ENCODE measurements at regions not wholly inside any gene's neighbourhood (a gene's known extent, or its start where the extent isn't known, plus 50 kb on each side); places are given as distances from the start of the nearest gene placed in this dataset.

GRCh38 chr12:92585115-92585727 lies 117.6 kb upstream of the PLEKHG7 start:
- H3K27me3 ChIP-seq (ENCODE audit: control insufficient read depth in 1 of 2, insufficient read depth in 2 of 2, low read length in 2 of 2) = no peaks in the 10 kb centered on the region
- H3K4me1 ChIP-seq (ENCODE audit: control insufficient read depth in 1 of 2, insufficient read depth in 2 of 2, low read length in 2 of 2) = peaks cover 0 to 3% of the 10 kb centered on the region in 2 donors
- no peak overlapping the region for H3K9ac ChIP-seq (ENCODE audit: low read depth in 1 of 2, low read length in 2 of 2)
- no peaks in the 10 kb centered on the region for H3K9me3 ChIP-seq (ENCODE audit: control insufficient read depth in 1 of 2, low read length in 2 of 2)
- H3K4me3 ChIP-seq (ENCODE audit: low read depth in 1 of 2, low read length in 2 of 2) = no peak overlapping the region
- no peak overlapping the region for H3K27ac ChIP-seq (ENCODE audit: low read depth, low read length)
- H3K36me3 ChIP-seq (ENCODE audit: control insufficient read depth in 1 of 2, insufficient read depth in 2 of 2, low read length in 2 of 2) = no peaks in the 10 kb centered on the region

GRCh38 chr12:92583910-92584309 lies 118.9 kb upstream of the PLEKHG7 start:
- Histone ChIP-seq H3K9ac (ENCODE audit: low read depth in 1 of 2, low read length in 2 of 2) (no peak overlapping the region), H3K27me3 (ENCODE audit: control insufficient read depth in 1 of 2, insufficient read depth in 2 of 2, low read length in 2 of 2) (no peaks in the 10 kb centered on the region), H3K9me3 (ENCODE audit: control insufficient read depth in 1 of 2, low read length in 2 of 2) (no peaks in the 10 kb centered on the region), H3K27ac (ENCODE audit: low read depth, low read length) (no peak overlapping the region), H3K36me3 (ENCODE audit: control insufficient read depth in 1 of 2, insufficient read depth in 2 of 2, low read length in 2 of 2) (no peaks in the 10 kb centered on the region), H3K4me1 (ENCODE audit: control insufficient read depth in 1 of 2, insufficient read depth in 2 of 2, low read length in 2 of 2) (peaks cover 0 to 3% of the 10 kb centered on the region in 2 donors), H3K4me3 (ENCODE audit: low read depth in 1 of 2, low read length in 2 of 2) (no peak overlapping the region)

GRCh38 chr12:92582893-92583292 lies 119.9 kb upstream of the PLEKHG7 start:
- Histone ChIP-seq H3K4me3 (ENCODE audit: low read depth in 1 of 2, low read length in 2 of 2) (no peak overlapping the region), H3K27ac (ENCODE audit: low read depth, low read length) (no peak overlapping the region), H3K9me3 (ENCODE audit: control insufficient read depth in 1 of 2, low read length in 2 of 2) (no peaks in the 10 kb centered on the region)

GRCh38 chr12:92582475-92582874 lies 120.3 kb upstream of the PLEKHG7 start:
- Histone ChIP-seq H3K4me1 (ENCODE audit: control insufficient read depth in 1 of 2, insufficient read depth in 2 of 2, low read length in 2 of 2) (peaks cover 0 to 3% of the 10 kb centered on the region in 2 donors), H3K9me3 (ENCODE audit: control insufficient read depth in 1 of 2, low read length in 2 of 2) (no peaks in the 10 kb centered on the region), H3K9ac (ENCODE audit: low read depth in 1 of 2, low read length in 2 of 2) (no peak overlapping the region), H3K4me3 (ENCODE audit: low read depth in 1 of 2, low read length in 2 of 2) (no peak overlapping the region), H3K27ac (ENCODE audit: low read depth, low read length) (no peak overlapping the region), H3K27me3 (ENCODE audit: control insufficient read depth in 1 of 2, insufficient read depth in 2 of 2, low read length in 2 of 2) (no peaks in the 10 kb centered on the region), H3K36me3 (ENCODE audit: control insufficient read depth in 1 of 2, insufficient read depth in 2 of 2, low read length in 2 of 2) (no peaks in the 10 kb centered on the region)

More at GRCh38 chr12:92582893-92583292, 119.9 kb upstream of the PLEKHG7 start:
- Histone ChIP-seq H3K9ac (ENCODE audit: low read depth in 1 of 2, low read length in 2 of 2) (no peak overlapping the region), H3K27me3 (ENCODE audit: control insufficient read depth in 1 of 2, insufficient read depth in 2 of 2, low read length in 2 of 2) (no peaks in the 10 kb centered on the region), H3K36me3 (ENCODE audit: control insufficient read depth in 1 of 2, insufficient read depth in 2 of 2, low read length in 2 of 2) (no peaks in the 10 kb centered on the region), H3K4me1 (ENCODE audit: control insufficient read depth in 1 of 2, insufficient read depth in 2 of 2, low read length in 2 of 2) (peaks cover 0 to 3% of the 10 kb centered on the region in 2 donors)

GRCh38 chr12:92581604-92582003 lies 121.2 kb upstream of the PLEKHG7 start:
- no peaks in the 10 kb centered on the region for H3K27me3 ChIP-seq (ENCODE audit: control insufficient read depth in 1 of 2, insufficient read depth in 2 of 2, low read length in 2 of 2)
- H3K4me1 ChIP-seq (ENCODE audit: control insufficient read depth in 1 of 2, insufficient read depth in 2 of 2, low read length in 2 of 2) = peaks cover 0 to 3% of the 10 kb centered on the region in 2 donors
- H3K9ac ChIP-seq (ENCODE audit: low read depth in 1 of 2, low read length in 2 of 2) = no peak overlapping the region
- no peaks in the 10 kb centered on the region for H3K36me3 ChIP-seq (ENCODE audit: control insufficient read depth in 1 of 2, insufficient read depth in 2 of 2, low read length in 2 of 2)
- no peaks in the 10 kb centered on the region for H3K9me3 ChIP-seq (ENCODE audit: control insufficient read depth in 1 of 2, low read length in 2 of 2)
- no peak overlapping the region for H3K4me3 ChIP-seq (ENCODE audit: low read depth in 1 of 2, low read length in 2 of 2)
- no peak overlapping the region for H3K27ac ChIP-seq (ENCODE audit: low read depth, low read length)

GRCh38 chr12:92574911-92575570 lies 127.7 kb upstream of the PLEKHG7 start:
- H3K27me3 ChIP-seq (ENCODE audit: control insufficient read depth in 1 of 2, insufficient read depth in 2 of 2, low read length in 2 of 2) = no peaks in the 10 kb centered on the region
- H3K36me3 ChIP-seq (ENCODE audit: control insufficient read depth in 1 of 2, insufficient read depth in 2 of 2, low read length in 2 of 2) = no peaks in the 10 kb centered on the region
- no peaks in the 10 kb centered on the region for H3K9me3 ChIP-seq (ENCODE audit: control insufficient read depth in 1 of 2, low read length in 2 of 2)
- H3K9ac ChIP-seq (ENCODE audit: low read depth in 1 of 2, low read length in 2 of 2) = no peak overlapping the region
- peaks cover 15 to 17% of the 10 kb centered on the region in 2 donors for H3K4me1 ChIP-seq (ENCODE audit: control insufficient read depth in 1 of 2, insufficient read depth in 2 of 2, low read length in 2 of 2)
- H3K27ac ChIP-seq (ENCODE audit: low read depth, low read length) = no peak overlapping the region
- peak overlapping the region in 1 of 2 donors; percentile 23 for H3K4me3 ChIP-seq (ENCODE audit: low read depth in 1 of 2, low read length in 2 of 2)

GRCh38 chr12:92574051-92574783 lies 128.6 kb upstream of the PLEKHG7 start:
- Histone ChIP-seq H3K27ac (ENCODE audit: low read depth, low read length) (no peak overlapping the region), H3K27me3 (ENCODE audit: control insufficient read depth in 1 of 2, insufficient read depth in 2 of 2, low read length in 2 of 2) (no peaks in the 10 kb centered on the region), H3K36me3 (ENCODE audit: control insufficient read depth in 1 of 2, insufficient read depth in 2 of 2, low read length in 2 of 2) (no peaks in the 10 kb centered on the region), H3K9me3 (ENCODE audit: control insufficient read depth in 1 of 2, low read length in 2 of 2) (no peaks in the 10 kb centered on the region), H3K9ac (ENCODE audit: low read depth in 1 of 2, low read length in 2 of 2) (no peak overlapping the region), H3K4me3 (ENCODE audit: low read depth in 1 of 2, low read length in 2 of 2) (no peak overlapping the region), H3K4me1 (ENCODE audit: control insufficient read depth in 1 of 2, insufficient read depth in 2 of 2, low read length in 2 of 2) (peaks cover 18 to 25% of the 10 kb centered on the region in 2 donors)

GRCh38 chr12:92573104-92573503 lies 129.7 kb upstream of the PLEKHG7 start:
- no peaks in the 10 kb centered on the region for H3K27me3 ChIP-seq (ENCODE audit: control insufficient read depth in 1 of 2, insufficient read depth in 2 of 2, low read length in 2 of 2)
- H3K27ac ChIP-seq (ENCODE audit: low read depth, low read length) = no peak overlapping the region
- H3K4me3 ChIP-seq (ENCODE audit: low read depth in 1 of 2, low read length in 2 of 2) = no peak overlapping the region
- no peaks in the 10 kb centered on the region for H3K9me3 ChIP-seq (ENCODE audit: control insufficient read depth in 1 of 2, low read length in 2 of 2)
- H3K4me1 ChIP-seq (ENCODE audit: control insufficient read depth in 1 of 2, insufficient read depth in 2 of 2, low read length in 2 of 2) = peaks cover 18 to 26% of the 10 kb centered on the region in 2 donors
- H3K36me3 ChIP-seq (ENCODE audit: control insufficient read depth in 1 of 2, insufficient read depth in 2 of 2, low read length in 2 of 2) = no peaks in the 10 kb centered on the region
- no peak overlapping the region for H3K9ac ChIP-seq (ENCODE audit: low read depth in 1 of 2, low read length in 2 of 2)

GRCh38 chr12:92571844-92572543 lies 130.8 kb upstream of the PLEKHG7 start:
- no peaks in the 10 kb centered on the region for H3K27me3 ChIP-seq (ENCODE audit: control insufficient read depth in 1 of 2, insufficient read depth in 2 of 2, low read length in 2 of 2)
- no peak overlapping the region for H3K27ac ChIP-seq (ENCODE audit: low read depth, low read length)
- no peak overlapping the region for H3K4me3 ChIP-seq (ENCODE audit: low read depth in 1 of 2, low read length in 2 of 2)
- H3K4me1 ChIP-seq (ENCODE audit: control insufficient read depth in 1 of 2, insufficient read depth in 2 of 2, low read length in 2 of 2) = peaks cover 18 to 26% of the 10 kb centered on the region in 2 donors
- no peak overlapping the region for H3K9ac ChIP-seq (ENCODE audit: low read depth in 1 of 2, low read length in 2 of 2)
- H3K36me3 ChIP-seq (ENCODE audit: control insufficient read depth in 1 of 2, insufficient read depth in 2 of 2, low read length in 2 of 2) = no peaks in the 10 kb centered on the region
- no peaks in the 10 kb centered on the region for H3K9me3 ChIP-seq (ENCODE audit: control insufficient read depth in 1 of 2, low read length in 2 of 2)

- peaks cover 18 to 26% of the 10 kb centered on the region in 2 donors for H3K4me1 ChIP-seq (ENCODE audit: control insufficient read depth in 1 of 2, insufficient read depth in 2 of 2, low read length in 2 of 2)
- no peaks in the 10 kb centered on the region for H3K27me3 ChIP-seq (ENCODE audit: control insufficient read depth in 1 of 2, insufficient read depth in 2 of 2, low read length in 2 of 2)
- no peaks in the 10 kb centered on the region for H3K9me3 ChIP-seq (ENCODE audit: control insufficient read depth in 1 of 2, low read length in 2 of 2)
- H3K4me3 ChIP-seq (ENCODE audit: low read depth in 1 of 2, low read length in 2 of 2) = no peak overlapping the region
- no peak overlapping the region for H3K27ac ChIP-seq (ENCODE audit: low read depth, low read length)
- H3K36me3 ChIP-seq (ENCODE audit: control insufficient read depth in 1 of 2, insufficient read depth in 2 of 2, low read length in 2 of 2) = no peaks in the 10 kb centered on the region
- no peak overlapping the region for H3K9ac ChIP-seq (ENCODE audit: low read depth in 1 of 2, low read length in 2 of 2)
These were observed 131.6 kb upstream of the PLEKHG7 start for GRCh38 chr12:92571169-92571568.

Measured in duodenal mucosa (tissue), 2 donors.